ENCODE measurements at regions not wholly inside any gene's neighbourhood (a gene's known extent, or its start where the extent isn't known, plus 50 kb on each side); places are given as distances from the start of the nearest gene placed in this dataset.

- POLR2A ChIA-PET (ENCODE audit: unreplicated experiment) = no interaction called here
- H2BK20ac ChIP-seq (ENCODE audit: low read depth, low read length) = no peak overlapping the region
- H3K9ac ChIP-seq (ENCODE audit: low read depth, low read length) = no peak overlapping the region
- H2AK5ac ChIP-seq (ENCODE audit: low read depth, low read length) = no peak overlapping the region
- no peaks in the 10 kb centered on the region for H3K27me3 ChIP-seq (ENCODE audit: control insufficient read depth, insufficient read depth, low read length)
- DNase-seq (no peak), ATAC-seq (ENCODE audit: low read depth) (no peak)
- H2AK9ac ChIP-seq (replicated peaks; ENCODE audit: low read depth, low read length, poor library complexity) = no peak overlapping the region
- no peaks in the 10 kb centered on the region for H3K9me3 ChIP-seq (ENCODE audit: control insufficient read depth, insufficient read depth, low read length)
- H4K5ac ChIP-seq (ENCODE audit: low read depth, low read length) = no peak overlapping the region
- H3K79me1 ChIP-seq (ENCODE audit: low read depth in 1 of 2, low read length in 2 of 2) = no peaks in the 10 kb centered on the region
- intact Hi-C loops (cut with micrococcal nuclease) (no loop called here), dilution Hi-C loops (cut with HindIII; ENCODE audit: low sequenced_read_pairs, unreplicated experiment) (no loop called here), in situ Hi-C loops (cut with MboI; ENCODE audit: low sequenced_read_pairs) (no loop called here)
- BruUV-seq (replicated peaks) = no TSS peak
- CTCF ChIA-PET = no interaction called here
- no peak overlapping the region for H3K4ac ChIP-seq (ENCODE audit: low read depth, low read length)
- H3K36me3 ChIP-seq (ENCODE audit: control insufficient read depth, insufficient read depth, low read length) = no peaks in the 10 kb centered on the region
- no peak overlapping the region for H2BK5ac ChIP-seq (ENCODE audit: low read depth, low read length, poor library complexity, severe bottlenecking)
- no peak overlapping the region for H2AFZ ChIP-seq (replicated peaks; ENCODE audit: low read length, poor library complexity)
- H3K27ac ChIP-seq (ENCODE audit: insufficient read depth, low read length) = no peak overlapping the region
- no peak overlapping the region for H3K4me3 ChIP-seq (ENCODE audit: insufficient read depth, low read depth, low read length)
- no peaks in the 10 kb centered on the region for H4K20me1 ChIP-seq (ENCODE audit: insufficient read depth, low read length)
- H2BK15ac ChIP-seq (ENCODE audit: low read depth, low read length) = no peak overlapping the region
- H3K4me1 ChIP-seq (ENCODE audit: control insufficient read depth, insufficient read depth, low read length) = no peaks in the 10 kb centered on the region
- no peak overlapping the region for H3K56ac ChIP-seq (ENCODE audit: extremely low read depth, insufficient read depth, low read length)
- no peak overlapping the region for H3K23ac ChIP-seq (ENCODE audit: low read depth, low read length)
- H3K14ac ChIP-seq (replicated peaks; ENCODE audit: low read depth, low read length) = no peak overlapping the region
- H2BK120ac ChIP-seq (ENCODE audit: low read depth, low read length) = no peak overlapping the region
- no peak overlapping the region for H3K4me2 ChIP-seq (ENCODE audit: low read depth, low read length)
- TF ChIP-seq, protein P1, sequence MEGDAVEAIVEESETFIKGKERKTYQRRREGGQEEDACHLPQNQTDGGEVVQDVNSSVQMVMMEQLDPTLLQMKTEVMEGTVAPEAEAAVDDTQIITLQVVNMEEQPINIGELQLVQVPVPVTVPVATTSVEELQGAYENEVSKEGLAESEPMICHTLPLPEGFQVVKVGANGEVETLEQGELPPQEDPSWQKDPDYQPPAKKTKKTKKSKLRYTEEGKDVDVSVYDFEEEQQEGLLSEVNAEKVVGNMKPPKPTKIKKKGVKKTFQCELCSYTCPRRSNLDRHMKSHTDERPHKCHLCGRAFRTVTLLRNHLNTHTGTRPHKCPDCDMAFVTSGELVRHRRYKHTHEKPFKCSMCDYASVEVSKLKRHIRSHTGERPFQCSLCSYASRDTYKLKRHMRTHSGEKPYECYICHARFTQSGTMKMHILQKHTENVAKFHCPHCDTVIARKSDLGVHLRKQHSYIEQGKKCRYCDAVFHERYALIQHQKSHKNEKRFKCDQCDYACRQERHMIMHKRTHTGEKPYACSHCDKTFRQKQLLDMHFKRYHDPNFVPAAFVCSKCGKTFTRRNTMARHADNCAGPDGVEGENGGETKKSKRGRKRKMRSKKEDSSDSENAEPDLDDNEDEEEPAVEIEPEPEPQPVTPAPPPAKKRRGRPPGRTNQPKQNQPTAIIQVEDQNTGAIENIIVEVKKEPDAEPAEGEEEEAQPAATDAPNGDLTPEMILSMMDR (conservative IDR thresholded peaks at IDR 0.05; ENCODE audit: low read depth, low read length) = no peak
- TF ChIP-seq RFX5 (IDR thresholded peaks at IDR 0.05; ENCODE audit: low read depth, low read length) = no peak
- TF ChIP-seq, protein P2, sequence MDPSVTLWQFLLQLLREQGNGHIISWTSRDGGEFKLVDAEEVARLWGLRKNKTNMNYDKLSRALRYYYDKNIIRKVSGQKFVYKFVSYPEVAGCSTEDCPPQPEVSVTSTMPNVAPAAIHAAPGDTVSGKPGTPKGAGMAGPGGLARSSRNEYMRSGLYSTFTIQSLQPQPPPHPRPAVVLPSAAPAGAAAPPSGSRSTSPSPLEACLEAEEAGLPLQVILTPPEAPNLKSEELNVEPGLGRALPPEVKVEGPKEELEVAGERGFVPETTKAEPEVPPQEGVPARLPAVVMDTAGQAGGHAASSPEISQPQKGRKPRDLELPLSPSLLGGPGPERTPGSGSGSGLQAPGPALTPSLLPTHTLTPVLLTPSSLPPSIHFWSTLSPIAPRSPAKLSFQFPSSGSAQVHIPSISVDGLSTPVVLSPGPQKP (IDR thresholded peaks at IDR 0.05; ENCODE audit: borderline replicate concordance, low read depth, low read length) = no peak
- no peak for TF ChIP-seq CEBPB (IDR thresholded peaks at IDR 0.05; ENCODE audit: low read depth, low read length)
- TF ChIP-seq RCOR1 (IDR thresholded peaks at IDR 0.05; ENCODE audit: insufficient replicate concordance, low read length) = no peak
- TF ChIP-seq RAD21 (IDR thresholded peaks at IDR 0.05; ENCODE audit: low read length) = no peak
- TF ChIP-seq MXI1 (IDR thresholded peaks at IDR 0.05; ENCODE audit: borderline replicate concordance, low read depth, low read length) = no peak
- TF ChIP-seq FOS (IDR thresholded peaks at IDR 0.05; ENCODE audit: low read depth, low read length) = no peak
- TF ChIP-seq BHLHE40 (IDR thresholded peaks at IDR 0.05; ENCODE audit: low read depth, low read length) = no peak
- TF ChIP-seq POLR2A (IDR thresholded peaks at IDR 0.05; ENCODE audit: low read depth, low read length) = no peak
- TF ChIP-seq MAFK (IDR thresholded peaks at IDR 0.05; ENCODE audit: low read depth, low read length) = no peak
- TF ChIP-seq, protein P3, sequence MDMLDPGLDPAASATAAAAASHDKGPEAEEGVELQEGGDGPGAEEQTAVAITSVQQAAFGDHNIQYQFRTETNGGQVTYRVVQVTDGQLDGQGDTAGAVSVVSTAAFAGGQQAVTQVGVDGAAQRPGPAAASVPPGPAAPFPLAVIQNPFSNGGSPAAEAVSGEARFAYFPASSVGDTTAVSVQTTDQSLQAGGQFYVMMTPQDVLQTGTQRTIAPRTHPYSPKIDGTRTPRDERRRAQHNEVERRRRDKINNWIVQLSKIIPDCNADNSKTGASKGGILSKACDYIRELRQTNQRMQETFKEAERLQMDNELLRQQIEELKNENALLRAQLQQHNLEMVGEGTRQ (IDR thresholded peaks at IDR 0.05; ENCODE audit: low read depth, low read length) = no peak
- TF ChIP-seq MAZ (IDR thresholded peaks at IDR 0.05; ENCODE audit: borderline replicate concordance, low read depth, low read length) = no peak
- H4K8ac ChIP-seq (ENCODE audit: low read depth in 2 of 2, low read length in 2 of 2) = no peak overlapping the region
- no peak overlapping the region for H4K91ac ChIP-seq (ENCODE audit: insufficient read depth, low read depth, low read length)
- WGBS, 2 experiments (ENCODE audit: extremely low coverage in 2 of 2, insufficient read length in 1 of 2) = no CpG with 5 or more reads among the region's 2 CpGs
- H3K18ac ChIP-seq (ENCODE audit: low read depth, low read length) = no peak overlapping the region
- no peaks in the 10 kb centered on the region for H3K9me1 ChIP-seq (ENCODE audit: insufficient read depth, low read length)
These were observed 378.3 kb downstream of the GBA3 start for GRCh38 chr4:23070848-23071570.
